BJ (cell line): ENCODE measurements at regions not wholly inside any gene's neighbourhood (a gene's known extent, or its start where the extent isn't known, plus 50 kb on each side); places are given as distances from the start of the nearest gene placed in this dataset.

ENCODE experiments used
- CTCF ChIA-PET: fragments of 350-600 bp; formaldehyde crosslinking; extraction: SDS; loops from one replicate; lab custom pipeline; 2021; ENCODE audit warnings: antibody characterized with exemption, inconsistent platforms; lab: Yijun Ruan, JAX
- POLR2A ChIA-PET: fragments of 300-600 bp; sonication (Branson Sonifier 250); formaldehyde crosslinking; extraction: SDS; loops from one replicate; lab custom pipeline; 2021; ENCODE audit warnings: antibody characterized with exemption; lab: Charles Lee
- DNase-seq: peaks from one replicate; pipeline ENCODE4 v3.0.0-alpha.2; 2011; ENCODE audit warnings: low read depth
- H3K27me3 ChIP-seq: 2 replicates; pipeline ENCODE4 v1.6.0; 2011; ENCODE audit warnings: low read length; ENCODE audit not compliant: control insufficient read depth, insufficient read depth
- H3K36me3 ChIP-seq: 2 replicates; pipeline ENCODE4 v1.5.1; 2011; ENCODE audit warnings: low read length; ENCODE audit not compliant: control insufficient read depth, insufficient read depth
- H3K4me3 ChIP-seq: 2 replicates; pipeline ENCODE4 v1.5.1; 2011; ENCODE audit warnings: low read depth, mild to moderate bottlenecking, control low read depth, low read length
- CTCF ChIP-seq: IDR thresholded peaks from 2 replicates; pipeline ENCODE4 v1.5.1; 2011; ENCODE audit warnings: low read depth, mild to moderate bottlenecking, control low read depth, inconsistent platforms, low read length, moderate library complexity; ENCODE audit not compliant: insufficient read depth

- no peak overlapping the region for H3K4me3 ChIP-seq
- ChIA-PET POLR2A (no interaction called here), CTCF (interaction anchor here (0.8 kb wide), 1 partner anchor 8 kb away, joined by 3 read pairs; no protein-coding TSS in a partner anchor)
- no peaks in the 10 kb centered on the region for H3K36me3 ChIP-seq
- TF ChIP-seq CTCF, result no peak
- DNase-seq, result no peak
- H3K27me3 ChIP-seq, result no peaks in the 10 kb centered on the region
These were observed 358.0 kb downstream of the TAF11L14 start for GRCh38 chr5:17992291-17992690.

- ChIA-PET CTCF (interaction anchor here (0.6 kb wide), 1 partner anchor 1549 kb away, joined by 3 read pairs; no protein-coding TSS in a partner anchor), POLR2A (no interaction called here)
- Histone ChIP-seq H3K36me3 (no peaks in the 10 kb centered on the region), H3K4me3 (no peak overlapping the region), H3K27me3 (no peaks in the 10 kb centered on the region)
- no peak for DNase-seq
- TF ChIP-seq CTCF, result no peak
These were observed 361.7 kb downstream of the TAF11L14 start for GRCh38 chr5:17995997-17996396.

GRCh38 chr5:17999858-18000257 is 365.6 kb downstream of the TAF11L14 start:
- TF ChIP-seq CTCF, result no peak
- POLR2A ChIA-PET, result no interaction called here
- Histone ChIP-seq H3K36me3 (no peaks in the 10 kb centered on the region), H3K4me3 (no peak overlapping the region), H3K27me3 (no peaks in the 10 kb centered on the region)
- CTCF ChIA-PET, result no interaction called here
- no peak for DNase-seq

- CTCF ChIA-PET, result interaction anchor here (0.8 kb wide), 1 partner anchor 8 kb away, joined by 3 read pairs; no protein-coding TSS in a partner anchor
- TF ChIP-seq CTCF, result no peak
- no peak overlapping the region for H3K4me3 ChIP-seq
- DNase-seq, result no peak
- POLR2A ChIA-PET, result no interaction called here
- H3K27me3 ChIP-seq, result no peaks in the 10 kb centered on the region
- H3K36me3 ChIP-seq, result no peaks in the 10 kb centered on the region
These were observed 366.5 kb downstream of the TAF11L14 start for GRCh38 chr5:18000744-18001143.

- POLR2A ChIA-PET, result no interaction called here
- no peaks in the 10 kb centered on the region for H3K27me3 ChIP-seq
- TF ChIP-seq CTCF, result no peak
- H3K4me3 ChIP-seq, result no peak overlapping the region
- CTCF ChIA-PET, result no interaction called here
- H3K36me3 ChIP-seq, result no peaks in the 10 kb centered on the region
- DNase-seq, result no peak
These were observed 369.1 kb downstream of the TAF11L14 start for GRCh38 chr5:18003312-18003711.
